ENCODE measurements at regions not wholly inside any gene's neighbourhood (a gene's known extent, or its start where the extent isn't known, plus 50 kb on each side); places are given as distances from the start of the nearest gene placed in this dataset.

- no peak for TF ChIP-seq CTCF (IDR thresholded peaks at IDR 0.05; ENCODE audit: low read depth, low read length)
- no peaks in the 10 kb centered on the region for H3K9me3 ChIP-seq (ENCODE audit: severe bottlenecking)
- H3K4me3 ChIP-seq (ENCODE audit: low read depth, low read length), result no peak overlapping the region
- H3K27me3 ChIP-seq (ENCODE audit: insufficient read depth, low read depth, severe bottlenecking), result no peaks in the 10 kb centered on the region
- no peak for DNase-seq
- H3K36me3 ChIP-seq, result no peaks in the 10 kb centered on the region
- no peak overlapping the region for H3K27ac ChIP-seq
Observed at GRCh38 chr7:22911889-22912288, 89.2 kb upstream of the TOMM7 start.

GRCh38 chr7:22909917-22910316 lies 87.3 kb upstream of the TOMM7 start:
- H3K9me3 ChIP-seq (ENCODE audit: severe bottlenecking), result no peaks in the 10 kb centered on the region
- no peak for TF ChIP-seq CTCF (IDR thresholded peaks at IDR 0.05; ENCODE audit: low read depth, low read length)
- DNase-seq, result no peak
- no peaks in the 10 kb centered on the region for H3K27me3 ChIP-seq (ENCODE audit: insufficient read depth, low read depth, severe bottlenecking)
- H3K4me3 ChIP-seq (ENCODE audit: low read depth, low read length), result no peak overlapping the region
- H3K27ac ChIP-seq, result no peak overlapping the region
- no peaks in the 10 kb centered on the region for H3K36me3 ChIP-seq

GRCh38 chr7:22907805-22908204 lies 85.2 kb upstream of the TOMM7 start:
- H3K9me3 ChIP-seq (ENCODE audit: severe bottlenecking), result no peaks in the 10 kb centered on the region
- no peak for TF ChIP-seq CTCF (IDR thresholded peaks at IDR 0.05; ENCODE audit: low read depth, low read length)

GRCh38 chr7:22900784-22901183 lies 78.1 kb upstream of the TOMM7 start:
- Histone ChIP-seq H3K4me3 (ENCODE audit: low read depth, low read length) (no peak overlapping the region), H3K9me3 (ENCODE audit: severe bottlenecking) (no peaks in the 10 kb centered on the region), H3K36me3 (no peaks in the 10 kb centered on the region), H3K27ac (no peak overlapping the region), H3K27me3 (ENCODE audit: insufficient read depth, low read depth, severe bottlenecking) (no peaks in the 10 kb centered on the region)
- TF ChIP-seq CTCF (IDR thresholded peaks at IDR 0.05; ENCODE audit: low read depth, low read length), result no peak
- no peak for DNase-seq

More at GRCh38 chr7:22907805-22908204, 85.2 kb upstream of the TOMM7 start:
- no peaks in the 10 kb centered on the region for H3K27me3 ChIP-seq (ENCODE audit: insufficient read depth, low read depth, severe bottlenecking)
- H3K4me3 ChIP-seq (ENCODE audit: low read depth, low read length), result no peak overlapping the region
- DNase-seq, result no peak
- no peaks in the 10 kb centered on the region for H3K36me3 ChIP-seq
- no peak overlapping the region for H3K27ac ChIP-seq

- Histone ChIP-seq H3K27ac (no peak overlapping the region), H3K9me3 (ENCODE audit: severe bottlenecking) (no peaks in the 10 kb centered on the region), H3K27me3 (ENCODE audit: insufficient read depth, low read depth, severe bottlenecking) (no peaks in the 10 kb centered on the region), H3K36me3 (no peaks in the 10 kb centered on the region), H3K4me3 (ENCODE audit: low read depth, low read length) (no peak overlapping the region)
- TF ChIP-seq CTCF (IDR thresholded peaks at IDR 0.05; ENCODE audit: low read depth, low read length), result no peak
- no peak for DNase-seq
Observed at GRCh38 chr7:22900101-22900500, 77.5 kb upstream of the TOMM7 start.

- Histone ChIP-seq H3K36me3 (no peaks in the 10 kb centered on the region), H3K27me3 (ENCODE audit: insufficient read depth, low read depth, severe bottlenecking) (no peaks in the 10 kb centered on the region), H3K4me3 (ENCODE audit: low read depth, low read length) (no peak overlapping the region), H3K9me3 (ENCODE audit: severe bottlenecking) (no peaks in the 10 kb centered on the region), H3K27ac (peak overlapping the region; percentile 51)
- peak; percentile 59 for DNase-seq
- no peak for TF ChIP-seq CTCF (IDR thresholded peaks at IDR 0.05; ENCODE audit: low read depth, low read length)
Observed at GRCh38 chr7:22896917-22897316, 74.3 kb upstream of the TOMM7 start.
